ENCODE measurements at regions not wholly inside any gene's neighbourhood (a gene's known extent, or its start where the extent isn't known, plus 50 kb on each side); places are given as distances from the start of the nearest gene placed in this dataset.
"Not testable (repeated sequence)": the region's sequence is repeated elsewhere in the genome, so short reads cannot be mapped to it uniquely, and the experiment has no call there.

- no peak for DNase-seq (ENCODE audit: low read depth)
- no peak overlapping the region for H3K4me3 ChIP-seq (ENCODE audit: low read depth, low read length)
- TF ChIP-seq CTCF (conservative IDR thresholded peaks at IDR 0.05; ENCODE audit: low read depth, low read length), result no peak
Measured at GRCh38 chr6:6742535-6742934, 154.0 kb downstream of the LY86 start.

- no peak for TF ChIP-seq CTCF (conservative IDR thresholded peaks at IDR 0.05; ENCODE audit: low read depth, low read length)
- no peak overlapping the region for H3K4me3 ChIP-seq (ENCODE audit: low read depth, low read length)
- DNase-seq (ENCODE audit: low read depth), result no peak
Measured at GRCh38 chr6:6744551-6744950, 156.0 kb downstream of the LY86 start.

- not testable (repeated sequence) for H3K4me3 ChIP-seq (ENCODE audit: low read depth, low read length); DNase-seq (ENCODE audit: low read depth)
Measured at GRCh38 chr6:6745637-6746332, 157.3 kb downstream of the LY86 start.

GRCh38 chr6:6746333-6746969 lies 157.9 kb downstream of the LY86 start:
- no peak overlapping the region for H3K4me3 ChIP-seq (ENCODE audit: low read depth, low read length)
- no peak for TF ChIP-seq CTCF (conservative IDR thresholded peaks at IDR 0.05; ENCODE audit: low read depth, low read length)
- no peak for DNase-seq (ENCODE audit: low read depth)

GRCh38 chr6:6746970-6747338 lies 158.4 kb downstream of the LY86 start:
- no peak for TF ChIP-seq CTCF (conservative IDR thresholded peaks at IDR 0.05; ENCODE audit: low read depth, low read length)

GRCh38 chr6:6747371-6747770 lies 158.9 kb downstream of the LY86 start:
- TF ChIP-seq CTCF (conservative IDR thresholded peaks at IDR 0.05; ENCODE audit: low read depth, low read length), result no peak
- no peak overlapping the region for H3K4me3 ChIP-seq (ENCODE audit: low read depth, low read length)
- no peak for DNase-seq (ENCODE audit: low read depth)

More at GRCh38 chr6:6746970-6747338, 158.4 kb downstream of the LY86 start:
- H3K4me3 ChIP-seq (ENCODE audit: low read depth, low read length), result no peak overlapping the region
- no peak for DNase-seq (ENCODE audit: low read depth)

GRCh38 chr6:6748001-6748400 lies 159.5 kb downstream of the LY86 start:
- DNase-seq (ENCODE audit: low read depth), result no peak
- H3K4me3 ChIP-seq (ENCODE audit: low read depth, low read length), result no peak overlapping the region
- TF ChIP-seq CTCF (conservative IDR thresholded peaks at IDR 0.05; ENCODE audit: low read depth, low read length), result no peak

Data from epithelial cell of proximal tubule (primary cell).